Fibroblast of villous mesenchyme (primary cell): ENCODE measurements at regions not wholly inside any gene's neighbourhood (a gene's known extent, or its start where the extent isn't known, plus 50 kb on each side); places are given as distances from the start of the nearest gene placed in this dataset.

Experiments used
- DNase-seq: peaks from one replicate; pipeline ENCODE4 v3.0.0-alpha.2; 2010; ENCODE audit warnings: low read depth
- H3K4me3 ChIP-seq: 2 replicates; pipeline ENCODE4 v1.5.1; 2011; ENCODE audit warnings: low read depth, mild to moderate bottlenecking, low read length
- TF ChIP-seq, protein P1 (sequence below): IDR thresholded peaks from 2 replicates; pipeline ENCODE4 v1.5.1; 2012; ENCODE audit warnings: low read depth, mild to moderate bottlenecking, low read length; ENCODE audit not compliant: insufficient read depth

DNA sequence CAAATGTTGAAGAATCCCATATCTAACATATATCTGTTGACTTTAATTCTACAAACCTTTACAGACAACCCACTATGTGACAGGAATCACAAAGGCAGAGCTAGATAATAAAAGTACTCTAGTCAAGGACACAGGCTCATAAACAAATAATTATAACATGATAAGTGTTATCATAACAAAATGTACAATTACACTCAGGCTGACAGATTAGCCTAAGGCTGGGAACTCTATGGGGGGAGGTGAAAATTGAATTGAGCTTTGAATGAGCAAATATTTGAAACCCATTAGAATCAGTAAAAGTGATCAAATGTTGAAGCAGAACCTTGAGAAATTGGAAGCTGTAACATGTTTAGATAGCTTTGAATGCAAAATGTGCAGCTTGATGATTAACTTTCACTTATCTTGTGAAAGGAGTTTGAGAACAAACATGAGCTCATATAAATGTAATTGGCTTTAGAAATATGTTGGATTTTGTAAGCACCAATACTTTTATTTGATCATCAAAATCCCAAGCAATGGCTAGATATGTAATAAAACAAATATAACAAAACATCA lies 970.2 kb downstream of the SORCS3 start:
- no peak overlapping the region for H3K4me3 ChIP-seq
- no peak for DNase-seq
- TF ChIP-seq, protein P1, sequence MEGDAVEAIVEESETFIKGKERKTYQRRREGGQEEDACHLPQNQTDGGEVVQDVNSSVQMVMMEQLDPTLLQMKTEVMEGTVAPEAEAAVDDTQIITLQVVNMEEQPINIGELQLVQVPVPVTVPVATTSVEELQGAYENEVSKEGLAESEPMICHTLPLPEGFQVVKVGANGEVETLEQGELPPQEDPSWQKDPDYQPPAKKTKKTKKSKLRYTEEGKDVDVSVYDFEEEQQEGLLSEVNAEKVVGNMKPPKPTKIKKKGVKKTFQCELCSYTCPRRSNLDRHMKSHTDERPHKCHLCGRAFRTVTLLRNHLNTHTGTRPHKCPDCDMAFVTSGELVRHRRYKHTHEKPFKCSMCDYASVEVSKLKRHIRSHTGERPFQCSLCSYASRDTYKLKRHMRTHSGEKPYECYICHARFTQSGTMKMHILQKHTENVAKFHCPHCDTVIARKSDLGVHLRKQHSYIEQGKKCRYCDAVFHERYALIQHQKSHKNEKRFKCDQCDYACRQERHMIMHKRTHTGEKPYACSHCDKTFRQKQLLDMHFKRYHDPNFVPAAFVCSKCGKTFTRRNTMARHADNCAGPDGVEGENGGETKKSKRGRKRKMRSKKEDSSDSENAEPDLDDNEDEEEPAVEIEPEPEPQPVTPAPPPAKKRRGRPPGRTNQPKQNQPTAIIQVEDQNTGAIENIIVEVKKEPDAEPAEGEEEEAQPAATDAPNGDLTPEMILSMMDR, result no peak

GRCh38 chr10:105609451-105609850 lies 968.4 kb downstream of the SORCS3 start:
- TF ChIP-seq, protein P1, result no peak
- DNase-seq, result no peak
- no peak overlapping the region for H3K4me3 ChIP-seq

DNA sequence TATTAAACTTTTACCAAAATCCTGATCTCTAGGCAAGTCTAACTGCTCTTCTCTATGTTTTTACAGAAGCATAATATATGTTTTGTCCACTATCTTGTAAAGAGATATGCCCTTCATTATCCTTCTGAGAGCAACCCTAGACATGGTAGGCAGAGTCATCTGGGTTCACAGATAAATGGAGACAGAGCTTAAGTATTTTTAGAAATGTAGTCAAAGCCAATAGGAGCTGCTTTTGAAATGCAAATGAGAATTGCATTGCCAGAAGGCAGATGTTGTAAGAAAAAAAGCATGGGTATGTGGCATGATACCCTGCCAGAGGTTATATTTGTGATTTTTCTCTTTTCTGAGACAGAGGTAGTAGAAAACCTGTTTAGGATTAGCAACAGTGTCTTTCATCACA lies 964.8 kb downstream of the SORCS3 start:
- DNase-seq, result no peak
- TF ChIP-seq, protein P1, result no peak

GRCh38 chr10:105605104-105605503 lies 964.0 kb downstream of the SORCS3 start:
- TF ChIP-seq, protein P1, result no peak
- DNase-seq, result no peak
- H3K4me3 ChIP-seq, result no peak overlapping the region

More for the DNA sequence above, 964.8 kb downstream of the SORCS3 start:
- no peak overlapping the region for H3K4me3 ChIP-seq

DNA sequence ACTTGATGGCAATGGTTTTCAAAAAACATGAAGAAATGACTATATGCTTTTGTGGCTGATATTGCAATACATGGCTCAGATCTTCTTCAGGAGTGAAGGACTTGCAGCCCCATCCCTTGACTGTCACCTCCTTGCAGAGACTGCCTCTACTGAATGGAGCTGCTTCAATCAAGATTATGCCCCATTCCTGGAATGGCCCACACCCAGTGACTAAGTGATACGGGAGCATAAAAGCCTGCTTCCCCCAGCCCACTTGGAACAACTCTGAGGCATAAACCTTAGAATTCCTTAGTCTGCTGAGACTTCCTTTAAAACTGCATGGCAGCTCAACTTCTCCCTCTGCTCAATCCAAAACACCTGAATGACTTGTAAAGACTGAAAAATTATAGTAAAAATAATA lies 957.1 kb downstream of the SORCS3 start:
- no peak overlapping the region for H3K4me3 ChIP-seq
- DNase-seq, result no peak
- TF ChIP-seq, protein P1, result no peak

GRCh38 chr10:105597312-105597711 lies 956.2 kb downstream of the SORCS3 start:
- no peak overlapping the region for H3K4me3 ChIP-seq
- DNase-seq, result no peak
- TF ChIP-seq, protein P1, result no peak

DNA sequence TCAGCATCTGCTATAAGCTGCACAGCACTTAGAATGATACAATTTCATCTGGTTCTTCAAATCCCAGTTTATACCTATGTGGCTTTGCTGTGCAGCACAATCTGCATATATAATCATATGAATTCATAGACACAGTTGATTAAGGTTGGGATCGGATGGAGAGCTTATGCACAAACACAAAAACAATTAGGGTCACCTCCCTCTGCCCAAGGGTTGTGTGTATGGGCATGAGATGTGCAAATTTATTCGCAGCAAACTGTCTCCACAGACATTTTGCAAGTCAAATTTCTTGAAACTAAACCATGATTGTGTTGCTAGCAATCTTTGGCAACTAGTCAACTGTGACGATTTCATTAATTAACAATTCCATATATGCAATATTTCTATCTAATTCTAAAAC lies 955.7 kb downstream of the SORCS3 start:
- TF ChIP-seq, protein P1, result no peak

More for the DNA sequence above, 955.7 kb downstream of the SORCS3 start:
- H3K4me3 ChIP-seq, result no peak overlapping the region
- DNase-seq, result no peak
